Activated CD8-positive, alpha-beta T cell treated with anti-CD3 and anti-CD28 coated beads for 36 hours (primary cell): ENCODE measurements at regions not wholly inside any gene's neighbourhood (a gene's known extent, or its start where the extent isn't known, plus 50 kb on each side); places are given as distances from the start of the nearest gene placed in this dataset.

Experiments used
- ATAC-seq: fragments of 200-7000 bp; cut with Tn5 transposase; one replicate; pipeline ENCODE4 v1.10.0; 2021; ENCODE audit warnings: mild to moderate bottlenecking, moderate library complexity
- CTCF ChIA-PET: fragments of 350-600 bp; sonication (Branson Sonifier 250); formaldehyde crosslinking; loops from one replicate; lab custom pipeline; 2021; ENCODE audit warnings: antibody characterized with exemption; lab: Charles Lee
- POLR2A ChIA-PET: fragments of 350-600 bp; sonication (Branson Sonifier 250); formaldehyde crosslinking; loops from one replicate; lab custom pipeline; 2021; ENCODE audit warnings: antibody characterized with exemption; lab: Charles Lee
- DNase-seq: peaks from one replicate; pipeline ENCODE4 v3.0.0-alpha.2; 2020
- H3K27ac Mint-ChIP-seq: one replicate; pipeline ENCODE4 v1.8.0; 2021; ENCODE audit warnings: mild to moderate bottlenecking, mixed read lengths
- H3K27me3 Mint-ChIP-seq: one replicate; pipeline ENCODE4 v1.8.0; 2021; ENCODE audit warnings: mixed read lengths
- H3K36me3 Mint-ChIP-seq: one replicate; pipeline ENCODE4 v1.8.0; 2021; ENCODE audit warnings: low read depth, mixed read lengths
- H3K4me1 Mint-ChIP-seq: one replicate; pipeline ENCODE4 v1.8.0; 2021; ENCODE audit warnings: low read depth, mixed read lengths
- H3K4me3 Mint-ChIP-seq: one replicate; pipeline ENCODE4 v1.8.0; 2021; ENCODE audit warnings: mild to moderate bottlenecking, moderate library complexity, mixed read lengths
- H3K9me3 Mint-ChIP-seq: one replicate; pipeline ENCODE4 v1.8.0; 2021; ENCODE audit warnings: mixed read lengths
- intact Hi-C: fragments of 100-400 bp; cut with micrococcal nuclease; formaldehyde crosslinking; loops from one replicate; pipeline ENCODE4 v1.10.0; 2022
- TF ChIP-seq, protein P1 (sequence below): fragments of 200-600 bp; IDR thresholded peaks from one replicate; pipeline ENCODE4 v1.8.0; 2022; ENCODE audit warnings: antibody characterized with exemption, mild to moderate bottlenecking

DNA sequence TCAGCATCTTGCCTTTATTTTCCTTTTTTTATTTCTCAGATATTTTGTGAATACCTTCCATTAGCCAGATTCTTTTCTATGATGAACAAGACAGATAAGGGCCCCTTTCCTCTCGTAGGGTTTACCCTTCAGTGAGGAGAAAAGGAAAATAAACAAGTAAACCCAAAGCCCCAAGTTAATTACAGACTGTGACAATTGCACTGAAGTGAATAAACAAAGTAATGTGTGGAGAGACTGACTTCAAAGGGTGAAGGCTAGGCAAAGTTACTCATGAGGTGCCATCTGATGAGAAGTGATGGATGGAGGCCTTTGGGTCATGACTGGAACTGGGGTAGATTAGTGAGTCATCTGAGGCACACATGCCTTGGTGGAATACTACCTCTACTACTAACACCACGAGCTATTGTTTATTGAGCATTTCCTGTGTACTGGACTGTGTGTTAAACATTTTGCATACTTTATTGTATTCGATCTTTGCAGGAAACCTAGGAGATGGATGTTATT is 143.4 kb upstream of the PRICKLE1 start:
- no peaks in the 10 kb centered on the region for H3K4me1 Mint-ChIP-seq
- CTCF ChIA-PET = no interaction called here
- no peak overlapping the region for H3K4me3 Mint-ChIP-seq
- POLR2A ChIA-PET = no interaction called here
- TF ChIP-seq, protein P1, sequence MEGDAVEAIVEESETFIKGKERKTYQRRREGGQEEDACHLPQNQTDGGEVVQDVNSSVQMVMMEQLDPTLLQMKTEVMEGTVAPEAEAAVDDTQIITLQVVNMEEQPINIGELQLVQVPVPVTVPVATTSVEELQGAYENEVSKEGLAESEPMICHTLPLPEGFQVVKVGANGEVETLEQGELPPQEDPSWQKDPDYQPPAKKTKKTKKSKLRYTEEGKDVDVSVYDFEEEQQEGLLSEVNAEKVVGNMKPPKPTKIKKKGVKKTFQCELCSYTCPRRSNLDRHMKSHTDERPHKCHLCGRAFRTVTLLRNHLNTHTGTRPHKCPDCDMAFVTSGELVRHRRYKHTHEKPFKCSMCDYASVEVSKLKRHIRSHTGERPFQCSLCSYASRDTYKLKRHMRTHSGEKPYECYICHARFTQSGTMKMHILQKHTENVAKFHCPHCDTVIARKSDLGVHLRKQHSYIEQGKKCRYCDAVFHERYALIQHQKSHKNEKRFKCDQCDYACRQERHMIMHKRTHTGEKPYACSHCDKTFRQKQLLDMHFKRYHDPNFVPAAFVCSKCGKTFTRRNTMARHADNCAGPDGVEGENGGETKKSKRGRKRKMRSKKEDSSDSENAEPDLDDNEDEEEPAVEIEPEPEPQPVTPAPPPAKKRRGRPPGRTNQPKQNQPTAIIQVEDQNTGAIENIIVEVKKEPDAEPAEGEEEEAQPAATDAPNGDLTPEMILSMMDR = no peak
- H3K36me3 Mint-ChIP-seq = no peaks in the 10 kb centered on the region
- H3K9me3 Mint-ChIP-seq = no peaks in the 10 kb centered on the region
- H3K27ac Mint-ChIP-seq = no peak overlapping the region
- no peaks in the 10 kb centered on the region for H3K27me3 Mint-ChIP-seq
- no peak for ATAC-seq
- no peak for DNase-seq
- intact Hi-C loops = no loop called here

DNA sequence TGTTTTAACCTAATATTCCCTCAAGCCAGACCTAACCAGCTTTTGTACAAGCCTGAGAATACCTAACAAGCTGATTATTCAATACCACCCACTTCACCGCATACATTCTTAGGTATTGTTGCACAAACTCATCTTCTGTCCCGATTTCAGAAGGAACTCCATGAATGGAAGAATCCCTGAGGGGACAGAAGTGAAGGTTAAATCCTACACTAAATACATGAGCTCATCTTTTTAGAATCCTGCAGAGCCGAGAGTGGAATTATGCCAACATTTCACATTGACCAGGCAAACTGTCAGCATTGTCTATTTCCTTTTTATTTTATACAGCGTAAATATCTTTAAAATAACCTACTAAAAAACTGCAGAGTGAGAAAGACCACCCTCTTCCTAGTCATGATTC is 140.7 kb upstream of the PRICKLE1 start:
- H3K27ac Mint-ChIP-seq = no peak overlapping the region
- DNase-seq (no peak), ATAC-seq (no peak)
- H3K36me3 Mint-ChIP-seq = no peaks in the 10 kb centered on the region
- intact Hi-C loops = no loop called here
- no peak overlapping the region for H3K4me3 Mint-ChIP-seq
- H3K27me3 Mint-ChIP-seq = no peaks in the 10 kb centered on the region
- TF ChIP-seq, protein P1 = no peak
- H3K9me3 Mint-ChIP-seq = no peaks in the 10 kb centered on the region
- ChIA-PET POLR2A (no interaction called here), CTCF (no interaction called here)
- no peaks in the 10 kb centered on the region for H3K4me1 Mint-ChIP-seq

DNA sequence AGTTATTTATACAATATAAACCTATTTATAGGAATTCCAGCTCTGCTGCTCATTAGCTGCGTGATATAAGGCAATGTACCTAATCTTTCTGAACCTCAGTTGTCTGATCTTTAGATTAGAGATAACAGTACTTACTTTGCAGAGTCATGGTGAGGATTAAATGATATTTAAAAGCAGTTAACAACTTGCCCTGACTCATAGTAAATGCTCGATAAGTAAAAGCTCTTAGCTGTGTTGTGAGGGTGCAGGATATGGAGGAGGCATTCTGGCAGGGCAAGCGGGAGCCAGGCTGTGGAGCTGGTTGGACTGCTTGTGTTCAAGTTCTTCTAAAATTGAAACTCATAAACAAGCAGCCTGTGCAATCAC is 140.0 kb upstream of the PRICKLE1 start:
- no peaks in the 10 kb centered on the region for H3K36me3 Mint-ChIP-seq
- CTCF ChIA-PET = no interaction called here
- H3K4me3 Mint-ChIP-seq = no peak overlapping the region
- H3K9me3 Mint-ChIP-seq = peaks cover under 1% of the 10 kb centered on the region
- POLR2A ChIA-PET = no interaction called here
- no peaks in the 10 kb centered on the region for H3K4me1 Mint-ChIP-seq
- no peaks in the 10 kb centered on the region for H3K27me3 Mint-ChIP-seq
- intact Hi-C loops = no loop called here
- TF ChIP-seq, protein P1 = no peak
- DNase-seq (no peak), ATAC-seq (no peak)
- H3K27ac Mint-ChIP-seq = no peak overlapping the region

DNA sequence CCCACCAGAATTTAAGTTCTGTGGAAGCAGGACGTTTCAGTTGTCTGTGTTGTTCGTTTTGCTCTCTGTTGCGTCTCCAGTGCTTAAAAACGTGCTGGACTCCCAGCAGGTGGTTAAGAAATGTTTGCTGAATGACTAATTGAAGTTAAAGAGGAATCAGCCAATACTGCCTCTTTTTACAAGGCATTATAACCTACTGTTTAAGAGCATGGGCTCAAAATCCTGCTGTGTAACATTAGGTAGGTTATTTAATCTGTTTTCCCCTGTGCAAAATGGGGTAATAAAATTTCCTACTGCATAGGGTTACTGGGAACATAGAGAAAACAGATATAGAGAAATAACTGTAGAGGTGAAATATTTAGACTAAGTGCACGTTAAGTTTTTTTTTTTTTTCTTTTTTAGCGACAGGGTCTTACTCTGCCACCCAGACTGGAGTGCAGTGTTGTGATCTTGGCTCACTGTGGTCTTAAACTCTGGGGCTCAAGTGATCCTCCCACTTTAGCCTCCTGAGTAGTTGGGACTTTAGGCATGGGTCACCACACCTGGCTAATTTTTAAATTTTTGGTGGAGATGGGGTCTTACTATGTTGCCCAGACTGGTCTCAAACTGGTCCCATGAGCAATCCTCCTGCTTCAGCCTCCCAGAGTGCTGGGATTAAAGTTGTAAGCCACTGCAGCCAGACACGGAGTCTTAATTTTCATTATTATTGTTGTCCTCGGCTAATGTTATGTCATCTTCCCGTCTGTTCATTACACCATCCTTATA is 139.4 kb upstream of the PRICKLE1 start:
- no peaks in the 10 kb centered on the region for H3K4me1 Mint-ChIP-seq
- intact Hi-C loops = no loop called here
- H3K36me3 Mint-ChIP-seq = no peaks in the 10 kb centered on the region
- H3K27me3 Mint-ChIP-seq = no peaks in the 10 kb centered on the region
- ChIA-PET POLR2A (no interaction called here), CTCF (no interaction called here)
- TF ChIP-seq, protein P1 = no peak
- no peak for ATAC-seq
- H3K27ac Mint-ChIP-seq = no peak overlapping the region
- peaks cover 2% of the 10 kb centered on the region for H3K9me3 Mint-ChIP-seq
- DNase-seq = no peak
- H3K4me3 Mint-ChIP-seq = no peak overlapping the region

DNA sequence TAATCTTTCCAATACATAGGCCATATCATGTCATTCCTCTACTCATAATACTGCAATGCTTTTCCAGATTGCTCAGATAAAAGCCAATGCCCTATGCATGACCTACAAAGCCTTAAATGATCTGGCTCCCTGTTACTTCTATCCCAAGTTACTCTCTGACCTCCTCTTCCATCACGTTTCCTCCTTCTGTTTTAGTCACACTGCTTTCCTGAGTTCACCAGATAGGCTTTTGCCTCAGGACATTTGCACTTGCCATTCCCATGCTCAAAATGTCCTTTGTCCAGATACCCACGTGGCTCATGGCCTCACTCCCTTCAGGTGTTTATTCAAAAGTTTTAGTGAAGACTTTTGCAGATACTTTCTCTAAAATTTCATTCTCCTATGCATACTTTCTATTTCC is 138.7 kb upstream of the PRICKLE1 start:
- CTCF ChIA-PET = no interaction called here
- intact Hi-C loops = no loop called here
- Mint-ChIP-seq H3K27ac (no peak overlapping the region), H3K4me3 (no peak overlapping the region), H3K9me3 (peaks cover 2% of the 10 kb centered on the region), H3K36me3 (no peaks in the 10 kb centered on the region), H3K4me1 (no peaks in the 10 kb centered on the region), H3K27me3 (no peaks in the 10 kb centered on the region)
- POLR2A ChIA-PET = no interaction called here
- DNase-seq = no peak
- TF ChIP-seq, protein P1 = no peak
- ATAC-seq = no peak
